ENCODE measurements at regions not wholly inside any gene's neighbourhood (a gene's known extent, or its start where the extent isn't known, plus 50 kb on each side); places are given as distances from the start of the nearest gene placed in this dataset.

DNA sequence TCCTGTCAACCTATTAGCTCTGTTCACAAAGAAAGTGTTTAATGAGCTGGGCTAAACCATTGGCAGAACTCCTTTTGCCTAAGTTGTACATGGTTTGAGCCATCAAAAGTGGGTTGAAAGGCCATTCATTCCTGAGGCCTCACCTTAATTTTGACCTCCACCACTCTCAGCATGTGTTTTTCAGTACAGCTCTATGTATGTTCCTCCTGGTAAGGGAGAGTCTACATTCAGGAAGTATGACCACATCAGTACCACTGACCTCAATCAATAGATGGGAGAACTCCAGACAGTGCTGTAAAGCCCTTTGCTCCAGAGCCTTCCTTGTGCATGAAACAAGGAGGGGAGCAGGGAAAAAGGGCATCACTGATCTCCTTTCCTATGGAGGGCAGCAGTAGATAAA lies 87.8 kb upstream of the CARD18 start:
- H3K9ac ChIP-seq (ENCODE audit: low read depth in 2 of 2, low read length in 2 of 2): no peak overlapping the region
- no peak overlapping the region for H3K27ac ChIP-seq
- no peaks in the 10 kb centered on the region for H3K36me3 ChIP-seq
- intact Hi-C loops (cut with DNase I): no loop called here
- DNase-seq: no peak
- no peaks in the 10 kb centered on the region for H3K9me3 ChIP-seq
- no peaks in the 10 kb centered on the region for H3K27me3 ChIP-seq
- no peak for TF ChIP-seq CTCF (IDR thresholded peaks at IDR 0.05)
- H3K4me3 ChIP-seq: no peak overlapping the region
- H3K4me1 ChIP-seq: peaks cover 3% of the 10 kb centered on the region

DNA sequence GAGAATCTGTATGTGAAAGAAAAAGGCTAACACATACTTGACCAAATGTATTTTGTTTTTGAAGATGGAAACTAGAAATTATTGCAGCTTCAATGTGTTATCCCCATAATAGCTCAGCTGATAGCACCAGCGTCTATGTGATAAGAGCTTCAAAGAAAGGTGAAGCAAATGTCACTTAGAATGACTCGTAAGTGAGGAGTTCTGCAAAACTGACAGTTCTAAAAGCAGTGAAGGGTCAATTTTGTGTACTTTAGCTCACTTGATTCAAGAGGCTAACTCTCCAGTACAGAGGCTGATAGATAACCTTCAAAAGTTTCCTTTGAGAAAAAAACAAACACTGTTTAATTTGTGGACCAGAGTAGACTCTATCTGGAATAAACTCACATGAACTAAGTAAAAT lies 87.2 kb upstream of the CARD18 start:
- DNase-seq: no peak
- intact Hi-C loops (cut with DNase I): no loop called here
- Histone ChIP-seq H3K4me3 (no peak overlapping the region), H3K27me3 (no peaks in the 10 kb centered on the region), H3K27ac (no peak overlapping the region), H3K4me1 (peaks cover 3% of the 10 kb centered on the region), H3K36me3 (no peaks in the 10 kb centered on the region), H3K9ac (ENCODE audit: low read depth in 2 of 2, low read length in 2 of 2) (no peak overlapping the region), H3K9me3 (no peaks in the 10 kb centered on the region)
- no peak for TF ChIP-seq CTCF (IDR thresholded peaks at IDR 0.05)

GRCh38 chr11:105226091-105226490 lies 86.5 kb upstream of the CARD18 start:
- Histone ChIP-seq H3K27ac (no peak overlapping the region), H3K9me3 (no peaks in the 10 kb centered on the region), H3K9ac (ENCODE audit: low read depth in 2 of 2, low read length in 2 of 2) (no peak overlapping the region), H3K4me1 (peaks cover 3% of the 10 kb centered on the region), H3K4me3 (no peak overlapping the region), H3K36me3 (no peaks in the 10 kb centered on the region), H3K27me3 (no peaks in the 10 kb centered on the region)
- no peak for TF ChIP-seq CTCF (IDR thresholded peaks at IDR 0.05)
- DNase-seq: no peak
- intact Hi-C loops (cut with DNase I): no loop called here

DNA sequence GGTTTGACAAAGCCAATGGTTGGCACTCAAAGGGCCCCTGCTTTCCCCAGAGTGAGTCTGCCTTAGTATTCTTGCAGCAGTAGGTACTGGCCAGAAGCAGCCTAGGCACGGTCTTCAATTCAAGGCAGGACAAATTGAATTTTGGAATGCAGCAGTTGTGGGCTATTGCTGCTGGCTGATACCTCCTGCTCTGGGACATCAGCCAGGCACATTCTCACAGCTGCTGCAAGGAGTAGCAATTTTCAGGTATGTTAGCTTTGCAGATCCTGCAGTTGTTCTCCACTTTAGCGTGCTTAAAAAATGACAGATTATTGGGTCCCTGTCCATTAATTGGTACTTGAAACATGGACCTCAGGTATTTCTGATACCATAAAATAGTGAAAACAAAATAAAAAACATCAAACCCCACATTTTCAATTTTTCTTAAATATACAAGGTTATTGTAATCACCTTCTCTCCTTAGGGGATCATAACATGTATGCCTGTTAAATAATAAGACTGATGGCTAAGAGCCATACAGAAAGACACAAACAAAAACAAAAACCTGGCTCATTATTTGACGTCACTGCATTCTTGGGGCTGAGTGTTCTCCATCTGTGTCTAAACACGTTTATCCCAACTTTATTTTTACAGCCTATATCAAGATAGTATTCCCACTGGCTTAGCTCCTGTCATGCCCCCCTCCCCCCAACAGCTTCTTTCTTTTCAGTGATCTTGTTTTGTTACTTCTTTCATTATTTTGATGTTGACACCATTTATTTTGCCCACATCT lies 85.1 kb upstream of the CARD18 start:
- no peak overlapping the region for H3K9ac ChIP-seq (ENCODE audit: low read depth in 2 of 2, low read length in 2 of 2)
- no peaks in the 10 kb centered on the region for H3K4me1 ChIP-seq
- no peak overlapping the region for H3K4me3 ChIP-seq
- no peak for TF ChIP-seq CTCF (IDR thresholded peaks at IDR 0.05)
- no peaks in the 10 kb centered on the region for H3K27me3 ChIP-seq
- intact Hi-C loops (cut with DNase I): no loop called here
- no peak overlapping the region for H3K27ac ChIP-seq
- no peak for DNase-seq
- H3K9me3 ChIP-seq: no peaks in the 10 kb centered on the region
- H3K36me3 ChIP-seq: no peaks in the 10 kb centered on the region

GRCh38 chr11:105220121-105220520 lies 80.6 kb upstream of the CARD18 start:
- intact Hi-C loops (cut with DNase I): no loop called here
- DNase-seq: no peak
- no peak overlapping the region for H3K27ac ChIP-seq
- H3K9me3 ChIP-seq: no peaks in the 10 kb centered on the region
- H3K9ac ChIP-seq (ENCODE audit: low read depth in 2 of 2, low read length in 2 of 2): no peak overlapping the region
- no peaks in the 10 kb centered on the region for H3K36me3 ChIP-seq
- no peaks in the 10 kb centered on the region for H3K4me1 ChIP-seq
- TF ChIP-seq CTCF (IDR thresholded peaks at IDR 0.05): no peak
- no peak overlapping the region for H3K4me3 ChIP-seq
- H3K27me3 ChIP-seq: no peaks in the 10 kb centered on the region
